ENCODE measurements at regions not wholly inside any gene's neighbourhood (a gene's known extent, or its start where the extent isn't known, plus 50 kb on each side); places are given as distances from the start of the nearest gene placed in this dataset.

- TF ChIP-seq, protein P1, sequence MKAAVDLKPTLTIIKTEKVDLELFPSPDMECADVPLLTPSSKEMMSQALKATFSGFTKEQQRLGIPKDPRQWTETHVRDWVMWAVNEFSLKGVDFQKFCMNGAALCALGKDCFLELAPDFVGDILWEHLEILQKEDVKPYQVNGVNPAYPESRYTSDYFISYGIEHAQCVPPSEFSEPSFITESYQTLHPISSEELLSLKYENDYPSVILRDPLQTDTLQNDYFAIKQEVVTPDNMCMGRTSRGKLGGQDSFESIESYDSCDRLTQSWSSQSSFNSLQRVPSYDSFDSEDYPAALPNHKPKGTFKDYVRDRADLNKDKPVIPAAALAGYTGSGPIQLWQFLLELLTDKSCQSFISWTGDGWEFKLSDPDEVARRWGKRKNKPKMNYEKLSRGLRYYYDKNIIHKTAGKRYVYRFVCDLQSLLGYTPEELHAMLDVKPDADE (IDR thresholded peaks at IDR 0.05), result no peak
- no peak for TF ChIP-seq REST (IDR thresholded peaks at IDR 0.05; ENCODE audit: unreplicated experiment)
These were observed 421.7 kb downstream of the EFNB2 start (continued) for GRCh38 chr13:106113796-106114195.

GRCh38 chr13:106112191-106112590 is 423.3 kb downstream of the EFNB2 start:
- no peaks in the 10 kb centered on the region for H4K20me1 ChIP-seq (replicated peaks; ENCODE audit: insufficient read depth)
- H3K4me3 Mint-ChIP-seq, result no peak overlapping the region
- ATAC-seq (no peak), DNase-seq (ENCODE audit: low spot score) (no peak)
- H3K4me3 ChIP-seq, result no peak overlapping the region
- H3K36me3 ChIP-seq (ENCODE audit: insufficient read depth), result no peaks in the 10 kb centered on the region
- H3K4me2 ChIP-seq, result no peak overlapping the region
- H3F3A ChIP-seq (replicated peaks; ENCODE audit: low read depth), result no peaks in the 10 kb centered on the region
- H2AFZ ChIP-seq, result no peak overlapping the region
- no peaks in the 10 kb centered on the region for H3K9me3 Mint-ChIP-seq
- H3K27ac Mint-ChIP-seq, result no peak overlapping the region
- H3K79me2 ChIP-seq (replicated peaks; ENCODE audit: insufficient read depth), result no peaks in the 10 kb centered on the region
- no peak overlapping the region for H3K27ac ChIP-seq (ENCODE audit: low read depth)
- H3K27me3 ChIP-seq (ENCODE audit: insufficient read depth), result no peaks in the 10 kb centered on the region
- H3K9me2 ChIP-seq (ENCODE audit: insufficient read depth), result no peaks in the 10 kb centered on the region
- H3K36me3 Mint-ChIP-seq (ENCODE audit: low read depth), result no peaks in the 10 kb centered on the region
- H3K4me1 ChIP-seq (ENCODE audit: insufficient read depth), result peaks cover 13% of the 10 kb centered on the region
- H3K4me1 Mint-ChIP-seq, result peaks cover 10% of the 10 kb centered on the region; the same call in 2 of the 3 replicates
- no peaks in the 10 kb centered on the region for H3K27me3 Mint-ChIP-seq (ENCODE audit: insufficient read depth, low read depth, poor library complexity)
- TF ChIP-seq ZNF331 (CRISPR knock-in tag; IDR thresholded peaks at IDR 0.05; ENCODE audit: low read depth) (no peak), ZNF114 (CRISPR knock-in tag; IDR thresholded peaks at IDR 0.05) (no peak), STAT1 (IDR thresholded peaks at IDR 0.05; ENCODE audit: unreplicated experiment) (no peak), REST (IDR thresholded peaks at IDR 0.05; ENCODE audit: unreplicated experiment) (no peak), NANOG (IDR thresholded peaks at IDR 0.05; ENCODE audit: borderline replicate concordance) (no peak), CREB1 (CRISPR knock-in tag; IDR thresholded peaks at IDR 0.05; ENCODE audit: low read depth) (no peak), EZH2 (IDR thresholded peaks at IDR 0.05; ENCODE audit: low read depth, unreplicated experiment) (no peak), CTCF (conservative IDR thresholded peaks at IDR 0.05; ENCODE audit: low read depth in 2 of 2) (no peak), JUNB (IDR thresholded peaks at IDR 0.05; ENCODE audit: unreplicated experiment) (no peak), EZH2phosphoT487 (IDR thresholded peaks at IDR 0.05; ENCODE audit: unreplicated experiment) (no peak), POLR2AphosphoS5 (IDR thresholded peaks at IDR 0.05; ENCODE audit: low read depth) (no peak)
- TF ChIP-seq, protein P1 (IDR thresholded peaks at IDR 0.05), result no peak

All from GM23338 (cell line).